Rectal smooth muscle tissue (tissue), 1 donor: ENCODE measurements at regions not wholly inside any gene's neighbourhood (a gene's known extent, or its start where the extent isn't known, plus 50 kb on each side); places are given as distances from the start of the nearest gene placed in this dataset.

Experiments
- H3K27ac ChIP-seq: one replicate; pipeline ENCODE4 v1.7.0; 2013; ENCODE audit warnings: low read depth, low read length, inconsistent platforms
- H3K27me3 ChIP-seq: one replicate; pipeline ENCODE4 v1.7.0; 2013; ENCODE audit warnings: low read length; ENCODE audit not compliant: control insufficient read depth, insufficient read depth
- H3K36me3 ChIP-seq: one replicate; pipeline ENCODE4 v1.7.0; 2013; ENCODE audit warnings: low read length; ENCODE audit not compliant: control insufficient read depth, insufficient read depth
- H3K4me1 ChIP-seq: one replicate; pipeline ENCODE4 v1.7.0; 2013; ENCODE audit warnings: low read length; ENCODE audit not compliant: control insufficient read depth, insufficient read depth
- H3K4me3 ChIP-seq: one replicate; pipeline ENCODE4 v1.7.0; 2013; ENCODE audit warnings: low read length
- H3K9ac ChIP-seq: one replicate; pipeline ENCODE4 v1.7.0; 2013; ENCODE audit warnings: low read length

DNA sequence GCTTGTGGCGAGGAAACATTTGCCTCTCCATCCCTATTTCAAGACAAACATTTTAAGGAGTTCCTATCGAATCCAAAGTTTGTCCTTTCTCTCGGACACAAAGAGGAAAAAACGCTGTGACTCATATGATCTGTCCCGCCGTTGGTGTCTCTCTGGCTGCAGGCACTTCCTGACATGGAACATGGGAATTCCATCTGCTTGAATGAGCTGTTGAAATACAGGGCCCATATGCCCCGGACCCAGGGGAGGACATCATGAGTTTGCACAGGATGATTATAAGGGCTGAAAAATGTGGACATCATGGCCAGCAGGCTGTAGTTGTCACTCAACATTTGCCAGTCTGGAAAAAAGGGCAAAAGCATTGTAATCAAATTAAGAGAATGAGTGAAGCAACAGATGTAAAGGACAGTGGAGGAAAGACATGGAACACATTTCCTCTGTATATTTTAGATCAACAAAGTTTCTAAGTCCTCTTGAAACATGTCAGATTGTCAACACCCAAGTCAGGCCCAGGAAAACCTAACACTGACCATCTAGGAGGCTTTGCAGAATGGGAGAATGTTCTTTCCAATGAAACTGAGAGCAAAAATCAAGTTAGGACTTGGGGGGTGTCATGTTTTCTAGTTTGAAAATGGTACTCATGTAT is 103.2 kb upstream of the SMIM21 start:
- Histone ChIP-seq H3K9ac (no peak overlapping the region), H3K27ac (no peak overlapping the region), H3K36me3 (no peaks in the 10 kb centered on the region), H3K27me3 (no peaks in the 10 kb centered on the region), H3K4me1 (no peaks in the 10 kb centered on the region), H3K4me3 (no peak overlapping the region)

DNA sequence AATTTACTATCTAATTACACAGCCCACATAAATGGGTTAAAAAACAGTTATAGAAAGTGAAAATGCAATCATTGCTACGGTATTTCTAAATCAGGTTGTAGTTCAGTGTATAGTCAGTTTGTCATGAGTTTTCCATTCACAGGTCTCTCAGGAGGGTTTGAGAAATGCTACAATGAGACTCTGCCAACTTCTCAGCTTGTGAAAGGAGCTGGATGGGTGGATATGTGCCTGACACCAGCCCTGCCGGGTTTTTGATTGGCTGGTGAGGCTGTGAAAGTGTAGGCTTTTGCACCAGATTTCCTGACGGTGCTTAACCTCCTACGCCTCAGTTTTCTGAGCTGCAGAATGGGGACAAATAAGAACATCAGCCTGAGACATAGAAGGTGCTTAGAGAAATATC is 102.6 kb upstream of the SMIM21 start:
- no peaks in the 10 kb centered on the region for H3K36me3 ChIP-seq
- no peak overlapping the region for H3K9ac ChIP-seq
- no peak overlapping the region for H3K27ac ChIP-seq
- no peaks in the 10 kb centered on the region for H3K27me3 ChIP-seq
- no peaks in the 10 kb centered on the region for H3K4me1 ChIP-seq
- H3K4me3 ChIP-seq = no peak overlapping the region

DNA sequence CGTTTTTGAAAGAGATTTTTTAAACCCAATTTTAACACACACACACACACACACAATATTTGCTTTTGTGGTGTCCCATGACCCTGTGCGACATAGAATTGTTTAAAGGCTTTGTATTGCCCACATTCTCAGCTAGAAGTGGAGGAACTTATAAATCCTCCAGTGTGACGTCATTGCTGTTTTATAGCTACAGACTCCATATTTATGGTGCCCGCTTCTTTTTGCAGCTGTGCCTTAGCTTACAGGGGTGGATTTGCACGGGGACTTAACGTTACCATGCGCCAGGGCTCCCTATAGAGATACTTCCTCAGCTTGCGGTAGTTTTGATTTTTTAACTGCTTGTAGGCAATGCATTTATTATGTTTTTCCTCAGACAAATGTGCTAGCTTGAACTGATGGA is 101.9 kb upstream of the SMIM21 start:
- Histone ChIP-seq H3K27ac (no peak overlapping the region), H3K27me3 (no peaks in the 10 kb centered on the region)

DNA sequence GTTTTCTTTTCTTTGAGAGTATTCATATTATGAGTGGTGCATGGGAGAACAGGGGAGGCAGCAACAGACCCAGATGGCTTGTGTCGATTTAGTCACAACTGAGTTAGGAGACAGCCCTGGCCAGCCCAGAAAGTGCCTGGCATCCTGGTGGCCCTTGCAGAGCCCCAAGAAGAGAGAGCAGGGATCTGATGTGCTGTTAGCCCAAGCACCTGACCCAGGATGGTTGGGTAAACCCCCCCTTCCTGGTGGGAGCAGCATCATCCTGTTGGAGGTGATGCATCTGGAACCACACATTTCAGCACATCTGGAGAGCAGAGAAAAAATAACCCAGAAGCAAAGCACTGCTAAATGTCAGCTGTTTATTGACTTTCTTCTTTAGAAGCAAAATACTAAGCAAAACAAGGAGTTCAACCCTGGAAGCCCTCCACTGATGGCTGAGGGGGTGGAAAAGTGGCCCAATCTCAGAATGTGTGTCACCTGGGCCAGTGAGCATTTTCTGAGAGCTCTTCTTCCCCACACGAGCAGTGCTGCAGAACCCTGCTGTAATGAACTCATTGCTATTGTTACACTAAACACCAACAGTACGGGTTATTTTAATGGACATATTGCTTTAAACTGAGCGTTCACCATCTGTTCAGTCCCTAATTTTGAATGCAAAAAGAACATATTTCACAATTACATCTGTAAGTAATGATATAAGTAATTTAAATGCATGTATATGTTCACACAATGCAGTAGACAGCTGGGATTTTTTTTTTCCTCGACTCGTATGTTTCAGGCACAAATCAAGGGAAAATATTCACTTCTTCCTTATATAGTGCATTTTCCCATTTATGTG is 100.6 kb upstream of the SMIM21 start:
- H3K9ac ChIP-seq = no peak overlapping the region
- H3K4me3 ChIP-seq = no peak overlapping the region
- no peaks in the 10 kb centered on the region for H3K4me1 ChIP-seq
- no peaks in the 10 kb centered on the region for H3K27me3 ChIP-seq
- no peaks in the 10 kb centered on the region for H3K36me3 ChIP-seq
- no peak overlapping the region for H3K27ac ChIP-seq

More for the DNA sequence above, 101.9 kb upstream of the SMIM21 start:
- Histone ChIP-seq H3K36me3 (no peaks in the 10 kb centered on the region), H3K4me1 (no peaks in the 10 kb centered on the region), H3K9ac (no peak overlapping the region), H3K4me3 (no peak overlapping the region)

DNA sequence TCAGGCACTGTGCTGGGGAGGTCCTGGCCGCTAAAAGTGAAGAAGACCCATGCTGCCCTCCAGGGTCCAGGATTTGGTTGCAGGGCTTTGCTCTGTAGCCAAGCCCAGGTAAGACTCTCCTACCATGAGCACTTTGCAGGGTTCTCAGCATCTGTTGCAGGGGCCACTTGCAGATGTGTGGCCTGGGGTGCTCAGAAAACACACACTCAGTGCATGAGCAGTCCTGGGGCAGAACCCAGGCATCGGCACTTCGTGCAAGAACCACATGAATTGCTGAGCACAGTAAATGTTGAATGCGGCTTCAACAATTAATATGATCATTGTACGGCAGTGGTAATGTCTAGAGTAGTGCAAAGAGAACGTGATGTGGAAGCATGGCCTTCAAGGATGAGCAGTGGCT is 98.5 kb upstream of the SMIM21 start:
- Histone ChIP-seq H3K27me3 (no peaks in the 10 kb centered on the region), H3K4me3 (no peak overlapping the region), H3K36me3 (no peaks in the 10 kb centered on the region), H3K4me1 (no peaks in the 10 kb centered on the region), H3K9ac (no peak overlapping the region), H3K27ac (no peak overlapping the region)

DNA sequence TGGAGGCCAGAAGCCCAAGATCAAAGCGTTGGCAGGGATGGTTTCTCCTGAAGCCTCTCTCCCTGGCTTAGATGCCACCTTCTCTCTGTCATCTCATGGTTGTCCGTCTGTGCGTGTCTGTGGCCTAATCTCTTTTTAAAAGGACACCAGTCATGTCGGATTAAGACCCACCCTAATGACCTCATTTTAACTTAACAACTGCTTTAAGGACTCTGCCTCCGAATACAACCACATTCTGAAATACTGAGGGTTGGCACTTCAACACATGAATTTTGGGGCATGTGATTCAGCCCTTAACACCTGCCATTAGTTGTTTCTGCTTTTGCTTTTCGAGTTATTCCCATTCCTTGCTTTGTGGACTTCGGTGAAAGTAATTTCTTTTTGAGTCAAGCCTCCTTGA is 97.8 kb upstream of the SMIM21 start:
- H3K4me3 ChIP-seq = no peak overlapping the region
- no peaks in the 10 kb centered on the region for H3K36me3 ChIP-seq

DNA sequence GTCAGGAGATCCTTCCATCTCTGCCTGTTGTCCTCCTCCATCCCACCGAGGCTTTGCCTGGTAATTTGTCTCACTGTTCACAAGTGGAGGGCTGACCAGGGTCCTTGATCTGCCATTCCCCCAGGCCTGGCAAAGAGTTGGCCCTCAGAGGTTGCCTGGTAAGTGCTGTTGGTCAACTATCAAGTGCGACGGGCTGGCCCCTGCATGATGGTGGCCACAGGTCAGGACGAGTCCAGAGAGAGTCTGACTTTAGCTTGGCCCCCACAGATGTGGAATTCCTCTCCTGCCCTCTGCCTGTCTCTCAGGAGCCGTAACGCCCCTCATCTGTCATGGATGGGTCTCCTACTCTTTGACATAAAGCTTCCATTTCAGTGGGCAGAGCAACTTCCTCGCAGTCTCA is 97.3 kb upstream of the SMIM21 start:
- Histone ChIP-seq H3K4me1 (no peaks in the 10 kb centered on the region), H3K27me3 (no peaks in the 10 kb centered on the region), H3K4me3 (no peak overlapping the region), H3K27ac (no peak overlapping the region), H3K9ac (no peak overlapping the region), H3K36me3 (no peaks in the 10 kb centered on the region)

More for the DNA sequence above, 97.8 kb upstream of the SMIM21 start:
- no peaks in the 10 kb centered on the region for H3K27me3 ChIP-seq
- H3K27ac ChIP-seq = no peak overlapping the region
- no peak overlapping the region for H3K9ac ChIP-seq
- no peaks in the 10 kb centered on the region for H3K4me1 ChIP-seq

DNA sequence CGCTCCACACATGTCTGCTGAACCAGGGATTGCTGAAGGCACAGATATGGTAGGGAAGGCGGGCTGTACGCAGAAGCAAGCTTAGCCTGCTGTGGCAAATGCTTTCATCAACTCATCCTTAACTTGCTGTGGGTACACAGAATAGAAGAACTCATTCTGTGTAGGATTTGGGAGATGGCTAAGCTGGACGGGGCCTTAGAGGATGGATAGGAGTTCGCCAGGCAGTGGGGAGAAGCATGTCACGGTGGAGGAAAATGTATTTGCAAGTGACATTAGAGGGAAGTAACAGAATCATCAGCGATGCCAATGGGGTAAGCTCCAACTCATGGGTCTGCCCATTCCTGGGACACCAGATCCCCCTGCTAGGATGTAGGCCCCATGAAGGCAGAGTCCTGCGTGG is 96.7 kb upstream of the SMIM21 start:
- H3K4me3 ChIP-seq = no peak overlapping the region
- H3K27me3 ChIP-seq = no peaks in the 10 kb centered on the region
- no peaks in the 10 kb centered on the region for H3K4me1 ChIP-seq
- no peaks in the 10 kb centered on the region for H3K36me3 ChIP-seq
- H3K27ac ChIP-seq = no peak overlapping the region
- H3K9ac ChIP-seq = no peak overlapping the region

DNA sequence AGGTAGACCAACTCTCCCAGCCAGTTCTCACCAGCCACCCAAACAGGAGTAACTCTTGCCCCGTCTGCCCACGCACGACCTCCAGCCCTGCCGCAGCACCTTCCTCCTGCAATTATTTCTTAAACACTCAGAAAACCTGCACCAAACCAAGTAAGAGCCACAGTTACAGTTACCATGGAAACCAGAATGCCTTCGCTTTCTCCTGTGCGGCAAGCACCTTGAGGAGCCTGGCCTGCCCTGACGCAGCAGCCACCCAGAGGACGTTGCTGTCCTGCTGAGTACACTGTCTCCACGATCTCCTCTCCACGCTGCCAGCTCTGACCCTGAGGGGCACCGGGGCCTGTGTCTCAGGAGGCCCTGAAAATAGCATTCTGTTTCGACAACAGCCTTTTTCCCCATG is 94.3 kb upstream of the SMIM21 start:
- no peak overlapping the region for H3K9ac ChIP-seq
- H3K4me3 ChIP-seq = no peak overlapping the region
- H3K27me3 ChIP-seq = no peaks in the 10 kb centered on the region
- no peaks in the 10 kb centered on the region for H3K36me3 ChIP-seq
- no peaks in the 10 kb centered on the region for H3K4me1 ChIP-seq
- H3K27ac ChIP-seq = no peak overlapping the region

DNA sequence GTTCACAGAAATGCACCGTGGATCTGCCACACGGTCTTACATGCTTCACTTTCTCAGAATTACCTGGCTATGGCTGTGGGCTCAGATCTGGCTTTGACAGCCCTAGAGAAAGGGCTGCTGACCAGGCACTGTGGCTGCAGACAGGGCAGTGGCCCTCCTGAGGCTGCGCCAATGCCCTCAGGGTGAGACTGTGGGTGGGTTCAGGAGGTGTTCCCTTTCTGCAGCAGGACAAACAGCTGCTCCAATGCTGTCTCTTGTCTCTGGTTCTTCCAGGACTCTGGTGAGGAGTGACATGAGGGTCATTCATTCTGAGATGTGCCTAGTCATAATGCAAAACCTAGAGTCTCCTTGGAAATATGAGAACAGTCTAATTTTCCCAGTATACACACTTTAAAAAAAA is 90.5 kb upstream of the SMIM21 start:
- H3K4me3 ChIP-seq = no peak overlapping the region
- no peaks in the 10 kb centered on the region for H3K36me3 ChIP-seq
- H3K4me1 ChIP-seq = no peaks in the 10 kb centered on the region
- no peaks in the 10 kb centered on the region for H3K27me3 ChIP-seq
- no peak overlapping the region for H3K27ac ChIP-seq
- H3K9ac ChIP-seq = no peak overlapping the region

DNA sequence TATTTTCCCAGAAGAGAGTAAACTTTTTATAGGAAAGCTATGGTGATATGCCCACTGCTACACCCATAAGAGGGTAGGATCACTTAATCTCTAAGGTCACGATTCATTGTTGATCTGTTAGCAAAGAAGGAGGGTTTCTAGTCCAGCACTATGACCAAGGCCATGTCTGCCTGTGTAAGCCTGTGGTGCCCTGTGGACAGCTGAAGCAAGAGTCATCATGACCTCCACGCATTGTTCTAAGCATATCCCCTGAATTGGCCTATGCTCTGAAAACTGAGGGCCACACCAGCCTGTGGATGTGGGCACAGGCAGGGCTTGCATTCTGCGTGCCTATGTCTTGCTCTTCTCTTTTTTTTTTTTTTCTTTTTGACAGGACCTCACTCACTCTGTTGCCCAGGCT is 89.8 kb upstream of the SMIM21 start:
- Histone ChIP-seq H3K36me3 (no peaks in the 10 kb centered on the region), H3K27me3 (no peaks in the 10 kb centered on the region), H3K27ac (no peak overlapping the region), H3K4me3 (no peak overlapping the region), H3K4me1 (no peaks in the 10 kb centered on the region), H3K9ac (no peak overlapping the region)

DNA sequence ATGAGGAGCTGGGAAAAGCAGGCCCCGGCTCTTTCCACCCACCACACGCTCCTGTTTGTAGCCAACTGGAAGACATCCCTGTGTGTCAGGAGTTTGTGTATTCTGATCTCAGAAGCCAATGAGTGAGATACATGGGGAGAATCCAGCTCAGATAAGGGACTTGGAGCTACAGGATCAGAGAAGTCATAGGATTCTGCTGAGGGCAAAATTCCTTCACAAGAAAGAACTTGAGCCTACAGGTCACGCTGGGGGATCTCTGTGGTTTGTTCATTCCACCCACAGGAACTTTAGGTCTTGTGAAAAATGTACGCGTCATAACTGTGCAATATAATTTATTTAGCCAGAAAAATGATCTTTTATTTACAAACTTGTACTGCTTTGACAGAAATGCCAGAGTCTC is 80.1 kb upstream of the SMIM21 start:
- no peaks in the 10 kb centered on the region for H3K27me3 ChIP-seq
- no peaks in the 10 kb centered on the region for H3K36me3 ChIP-seq

DNA sequence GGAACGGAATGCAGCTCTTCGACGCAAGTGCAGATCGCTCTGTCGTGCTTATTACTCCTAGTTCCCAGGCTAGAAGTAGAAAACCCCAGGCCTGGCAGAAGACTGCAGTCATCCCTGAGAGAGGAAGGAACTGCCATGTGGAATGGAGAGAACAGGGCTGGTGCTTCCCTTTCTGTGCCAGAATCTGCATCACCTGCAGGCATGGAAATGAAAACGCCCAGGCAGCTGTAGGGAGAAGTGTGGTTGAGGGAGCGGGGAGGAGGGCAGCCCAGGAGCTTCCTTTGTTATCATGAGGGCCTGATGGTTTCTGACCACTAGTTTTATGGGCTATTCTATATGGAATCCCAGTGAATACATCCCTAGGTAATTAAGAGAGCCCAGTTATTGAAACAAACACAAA is 79.4 kb upstream of the SMIM21 start:
- no peak overlapping the region for H3K27ac ChIP-seq
- no peak overlapping the region for H3K4me3 ChIP-seq
- no peaks in the 10 kb centered on the region for H3K36me3 ChIP-seq
- no peak overlapping the region for H3K9ac ChIP-seq
- H3K27me3 ChIP-seq = no peaks in the 10 kb centered on the region
- H3K4me1 ChIP-seq = no peaks in the 10 kb centered on the region

More for the DNA sequence above, 80.1 kb upstream of the SMIM21 start:
- Histone ChIP-seq H3K4me1 (no peaks in the 10 kb centered on the region), H3K4me3 (no peak overlapping the region), H3K9ac (no peak overlapping the region), H3K27ac (no peak overlapping the region)
